GM21619 (cell line): ENCODE measurements at regions not wholly inside any gene's neighbourhood (a gene's known extent, or its start where the extent isn't known, plus 50 kb on each side); places are given as distances from the start of the nearest gene placed in this dataset.

Source experiments
- ATAC-seq: cut with Tn5 transposase; IDR thresholded peaks from one replicate; pipeline ENCODE4 v1.9.1; 2021; ENCODE audit not compliant: unreplicated experiment

- no peak for ATAC-seq
These were observed 194.2 kb upstream of the CNR1 start for GRCh38 chr6:88360203-88360797.

GRCh38 chr6:88359530-88360202, 193.5 kb upstream of the CNR1 start:
- no peak for ATAC-seq

- no peak for ATAC-seq
These were observed 192.7 kb upstream of the CNR1 start for GRCh38 chr6:88358846-88359245.

GRCh38 chr6:88349511-88349910, 183.4 kb upstream of the CNR1 start:
- ATAC-seq, result no peak

GRCh38 chr6:88342336-88342735, 176.2 kb upstream of the CNR1 start:
- no peak for ATAC-seq

- no peak for ATAC-seq
These were observed 173.6 kb upstream of the CNR1 start for GRCh38 chr6:88339761-88340160.

- ATAC-seq, result no peak
These were observed 155.2 kb upstream of the CNR1 start for GRCh38 chr6:88321306-88321705.

- ATAC-seq, result no peak
These were observed 145.4 kb upstream of the CNR1 start for GRCh38 chr6:88311561-88311960.

- ATAC-seq, result no peak
These were observed 138.4 kb upstream of the CNR1 start for GRCh38 chr6:88304520-88304919.

- ATAC-seq, result no peak
These were observed 136.7 kb upstream of the CNR1 start for GRCh38 chr6:88302769-88303225.

- ATAC-seq, result no peak
These were observed 136.0 kb upstream of the CNR1 start for GRCh38 chr6:88301888-88302768.

GRCh38 chr6:88301256-88301655, 135.1 kb upstream of the CNR1 start:
- no peak for ATAC-seq

- ATAC-seq, result no peak
These were observed 132.1 kb upstream of the CNR1 start for GRCh38 chr6:88298066-88298845.

- ATAC-seq, result no peak
These were observed 130.5 kb upstream of the CNR1 start for GRCh38 chr6:88296694-88297093.

- no peak for ATAC-seq
These were observed 129.5 kb upstream of the CNR1 start for GRCh38 chr6:88295663-88296062.

GRCh38 chr6:88294702-88295101, 128.6 kb upstream of the CNR1 start:
- ATAC-seq, result no peak

- no peak for ATAC-seq
These were observed 124.3 kb upstream of the CNR1 start for GRCh38 chr6:88290411-88290810.

GRCh38 chr6:88287696-88288095, 121.5 kb upstream of the CNR1 start:
- no peak for ATAC-seq

- ATAC-seq, result no peak
These were observed 110.2 kb upstream of the CNR1 start for GRCh38 chr6:88276331-88276730.

GRCh38 chr6:88268508-88268907, 102.4 kb upstream of the CNR1 start:
- no peak for ATAC-seq

GRCh38 chr6:88266126-88266525, 100.0 kb upstream of the CNR1 start:
- ATAC-seq, result no peak
